Endothelial cell of umbilical vein (primary cell): ENCODE measurements at regions not wholly inside any gene's neighbourhood (a gene's known extent, or its start where the extent isn't known, plus 50 kb on each side); places are given as distances from the start of the nearest gene placed in this dataset.

Source experiments
- BruUV-seq: library from RNA; stranded (reverse); fragments of 400-500 nt; replicated peaks from 2 replicates; lab custom pipeline; 2021; lab: Mats Ljungman, UMichigan
- CTCF ChIA-PET: fragments of 300-600, 350-600 bp; sonication (Branson Sonifier 250); formaldehyde crosslinking; loops from one replicate; lab custom pipeline; 2021; ENCODE audit warnings: antibody characterized with exemption, inconsistent platforms; lab: Charles Lee
- POLR2A ChIA-PET: fragments of 300-600, 350-600 bp; sonication (Branson Sonifier 250); formaldehyde crosslinking; loops from one replicate; lab custom pipeline; 2021; ENCODE audit warnings: antibody characterized with exemption, inconsistent platforms; lab: Charles Lee
- DNase-seq: peaks from one replicate; pipeline ENCODE4 v3.0.0-alpha.2; 2011; ENCODE audit warnings: low read depth, low spot score
- FAIRE-seq: peaks from 2 replicates; lab custom pipeline; 2011; peaks lifted over from hg19 to GRCh38; lab: Jason Lieb, UNC
- H2AFZ ChIP-seq: 2 replicates; pipeline ENCODE4 v1.6.0; 2012; ENCODE audit warnings: low read depth, low read length, control low read depth, inconsistent platforms
- H3K27ac ChIP-seq: 2 replicates; pipeline ENCODE4 v1.5.1; 2011; ENCODE audit warnings: low read depth, mild to moderate bottlenecking, control low read depth, low read length, moderate library complexity; ENCODE audit not compliant: insufficient read depth
- H3K27me3 ChIP-seq, 2 experiments: 2 replicates each; pipeline versions ENCODE4 v1.6.0 to v1.6.1; 2011; ENCODE audit warnings: low read length in 2 of 2, mixed read lengths in 1 of 2; ENCODE audit not compliant: control insufficient read depth in 2 of 2, insufficient read depth in 2 of 2
- H3K36me3 ChIP-seq, 2 experiments: 2 replicates in 1 of 2; 3 replicates in 1 of 2; pipeline ENCODE4 v1.5.1; 2011; ENCODE audit warnings: low read length in 2 of 2, mild to moderate bottlenecking in 1 of 2, moderate library complexity in 1 of 2; ENCODE audit not compliant: control insufficient read depth in 2 of 2, insufficient read depth in 2 of 2; ENCODE audit errors: extremely low read depth in 1 of 2
- H3K4me1 ChIP-seq: 3 replicates; pipeline ENCODE4 v1.5.1; 2011; ENCODE audit warnings: mild to moderate bottlenecking, low read length; ENCODE audit not compliant: control insufficient read depth, insufficient read depth; ENCODE audit errors: extremely low read depth
- H3K4me2 ChIP-seq: 2 replicates; pipeline ENCODE4 v1.6.1; 2011; ENCODE audit warnings: low read length, control low read depth, mixed read lengths; ENCODE audit not compliant: insufficient read depth
- H3K4me3 ChIP-seq, 3 experiments: fragments of 200-600 bp in 1 of 3; sonication (generic), shearing (Covaris generic) in 1 of 3; replicated peaks in 1 of 3; 2 replicates each; pipeline ENCODE4 v1.5.1; 2011 to 2016; ENCODE audit warnings: control low read depth in 3 of 3, low read length in 3 of 3, mild to moderate bottlenecking in 2 of 3, inconsistent platforms in 1 of 3, low read depth in 1 of 3, moderate library complexity in 1 of 3; ENCODE audit not compliant: insufficient read depth in 1 of 3
- H3K79me2 ChIP-seq: 2 replicates; pipeline ENCODE4 v1.6.0; 2012; ENCODE audit warnings: low read length, inconsistent platforms; ENCODE audit not compliant: control insufficient read depth, insufficient read depth
- H3K9ac ChIP-seq: replicated peaks from 2 replicates; pipeline ENCODE3; 2011; ENCODE audit warnings: low read length, control low read depth; ENCODE audit not compliant: insufficient read depth; ENCODE audit errors: extremely low read depth
- H3K9me1 ChIP-seq: replicated peaks from 3 replicates; pipeline ENCODE4 v1.6.0; 2011; ENCODE audit warnings: mild to moderate bottlenecking, low read length; ENCODE audit not compliant: control insufficient read depth, insufficient read depth; ENCODE audit errors: extremely low read depth
- H3K9me3 ChIP-seq: replicated peaks from 2 replicates; pipeline ENCODE4 v1.5.1; 2012; ENCODE audit warnings: low read length, inconsistent platforms; ENCODE audit not compliant: control insufficient read depth, insufficient read depth
- H4K20me1 ChIP-seq: replicated peaks from 2 replicates; pipeline ENCODE3; 2011; ENCODE audit warnings: mild to moderate bottlenecking, low read length; ENCODE audit not compliant: control insufficient read depth, insufficient read depth; ENCODE audit errors: extremely low read depth
- CTCF ChIP-seq, 2 donors: IDR thresholded peaks; 1 replicate in 1 of 2; 2 replicates in 1 of 2; pipeline ENCODE4 v1.5.1; 2011; ENCODE audit warnings: low read length in 2 of 2, mild to moderate bottlenecking in 2 of 2, moderate library complexity in 2 of 2, control low read depth in 1 of 2, inconsistent platforms in 1 of 2, low read depth in 1 of 2; ENCODE audit not compliant: insufficient read depth in 1 of 2; ENCODE audit errors: extremely low read depth in 1 of 2
- EZH2 ChIP-seq: IDR thresholded peaks from 2 replicates; pipeline ENCODE4 v1.6.1; 2012; ENCODE audit warnings: borderline replicate concordance, low read depth, mild to moderate bottlenecking, moderate library complexity, low read length, inconsistent platforms; ENCODE audit not compliant: severe bottlenecking
- FOS ChIP-seq: IDR thresholded peaks from 2 replicates; pipeline ENCODE4 v1.6.1; 2011; ENCODE audit warnings: mild to moderate bottlenecking, low read length, moderate library complexity, borderline replicate concordance; ENCODE audit not compliant: insufficient read depth
- GATA2 ChIP-seq: IDR thresholded peaks from 2 replicates; pipeline ENCODE4 v1.7.0; 2011; ENCODE audit warnings: low read depth, mild to moderate bottlenecking, moderate library complexity, mixed read lengths, low read length; ENCODE audit not compliant: insufficient read length, insufficient read depth
- JUN ChIP-seq: IDR thresholded peaks from 2 replicates; pipeline ENCODE4 v1.6.1; 2011; ENCODE audit warnings: borderline replicate concordance, low read depth; ENCODE audit not compliant: insufficient read length, insufficient read depth
- MAX ChIP-seq: IDR thresholded peaks from 2 replicates; pipeline ENCODE4 v1.6.1; 2011; ENCODE audit not compliant: insufficient read depth, insufficient read length
- MYC ChIP-seq: IDR thresholded peaks from one replicate; pipeline ENCODE4 v1.6.1; 2011; ENCODE audit warnings: mild to moderate bottlenecking, low read depth, low read length
- POLR2A ChIP-seq: IDR thresholded peaks from 2 replicates; pipeline ENCODE4 v1.6.1; 2012; ENCODE audit warnings: low read depth, mild to moderate bottlenecking, control low read depth, low read length
- POLR2AphosphoS5 ChIP-seq: IDR thresholded peaks from 2 replicates; pipeline ENCODE4 v1.6.1; 2012; ENCODE audit warnings: low read depth, mild to moderate bottlenecking, control low read depth, low read length, moderate library complexity; ENCODE audit not compliant: insufficient read depth
- dilution Hi-C: fragments of 300-500 bp; cut with MboI; formaldehyde crosslinking; loops from one replicate; pipeline ENCODE4 v1.15.0; 2019; ENCODE audit warnings: low sequenced_read_pairs; ENCODE audit not compliant: extremely low pct_ligation_motif_present
- intact Hi-C: fragments of 100-400 bp; cut with micrococcal nuclease; formaldehyde crosslinking; loops from one replicate; pipeline ENCODE4 v1.10.0; 2022

- DNase-seq (no peak), FAIRE-seq (no peak)
- Histone ChIP-seq H2AFZ (no peak overlapping the region), H3K27me3 (no peaks in the 10 kb centered on the region), H3K9ac (no peak overlapping the region), H3K4me3 (no peak overlapping the region), H4K20me1 (no peaks in the 10 kb centered on the region), H3K4me1 (no peaks in the 10 kb centered on the region), H3K79me2 (no peaks in the 10 kb centered on the region), H3K9me3 (peaks cover 3% of the 10 kb centered on the region), H3K36me3 (no peaks in the 10 kb centered on the region), H3K27ac (no peak overlapping the region), H3K9me1 (no peaks in the 10 kb centered on the region), H3K4me2 (no peak overlapping the region)
- intact Hi-C loops: no loop called here
- CTCF ChIA-PET: no interaction called here
- TF ChIP-seq EZH2 (no peak), CTCF (IDR thresholded peaks at IDR 0.05; ENCODE audit: extremely low read depth in 1 of 2, insufficient read depth in 1 of 2, low read depth in 1 of 2, low read length in 2 of 2) (no peak), FOS (no peak), MAX (no peak), MYC (no peak), POLR2A (no peak), GATA2 (no peak), POLR2AphosphoS5 (no peak), JUN (no peak)
- no TSS peak for BruUV-seq
- dilution Hi-C loops: no loop called here
- POLR2A ChIA-PET: no interaction called here
These were observed 240.9 kb downstream of the KIF2B start for GRCh38 chr17:54063639-54064038.
